HFFc6 (cell line): ENCODE measurements at regions not wholly inside any gene's neighbourhood (a gene's known extent, or its start where the extent isn't known, plus 50 kb on each side); places are given as distances from the start of the nearest gene placed in this dataset.

Source experiments
- DNase-seq: peaks from one replicate; pipeline ENCODE4 v3.0.0-alpha.2; 2018
- H3K27ac Mint-ChIP-seq: 2 replicates; pipeline ENCODE4 v1.8.0; 2020; ENCODE audit warnings: mild to moderate bottlenecking, mixed read lengths
- H3K27me3 Mint-ChIP-seq: 2 replicates; pipeline ENCODE4 v1.8.0; 2021; ENCODE audit warnings: mild to moderate bottlenecking, moderate library complexity, mixed read lengths; ENCODE audit not compliant: insufficient read depth
- H3K36me3 Mint-ChIP-seq: 2 replicates; pipeline ENCODE4 v1.8.0; 2021; ENCODE audit warnings: low read depth, mixed read lengths
- H3K4me1 Mint-ChIP-seq: 2 replicates; pipeline ENCODE4 v1.8.0; 2020; ENCODE audit warnings: low read depth, mixed read lengths
- H3K4me3 Mint-ChIP-seq: 2 replicates; pipeline ENCODE4 v1.8.0; 2020; ENCODE audit warnings: mild to moderate bottlenecking, moderate library complexity, mixed read lengths
- H3K9me3 Mint-ChIP-seq: 2 replicates; pipeline ENCODE4 v1.8.0; 2020; ENCODE audit warnings: mild to moderate bottlenecking, mixed read lengths
- TF ChIP-seq, protein P1 (sequence below): fragments of 200-600 bp; sonication (generic); IDR thresholded peaks from 2 replicates; pipeline ENCODE4 v1.5.0; 2021; ENCODE audit warnings: antibody characterized with exemption, mild to moderate bottlenecking

DNA sequence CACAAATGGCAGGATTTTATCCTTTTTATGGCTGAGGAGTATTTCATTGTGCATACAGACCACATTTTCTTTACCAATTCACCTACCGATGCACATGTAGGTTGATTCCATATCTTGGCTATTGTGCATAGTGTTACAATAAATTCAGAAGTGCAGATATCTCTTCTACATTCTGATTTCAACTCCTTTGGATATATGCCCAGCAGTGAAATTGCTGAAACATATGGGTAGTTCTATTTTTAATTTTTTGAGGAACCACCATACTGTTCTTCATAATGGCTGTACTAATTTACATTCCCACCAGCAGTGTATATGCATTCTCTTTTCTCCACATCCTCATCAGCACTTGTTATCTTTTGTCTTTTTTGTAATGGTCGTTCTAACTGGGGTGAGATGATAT lies 1290.3 kb downstream of the XPNPEP1 start:
- Mint-ChIP-seq H3K4me1 (no peaks in the 10 kb centered on the region; the same call in 1 of the 2 replicates), H3K9me3 (peaks cover 12% of the 10 kb centered on the region), H3K27me3 (no peaks in the 10 kb centered on the region), H3K4me3 (no peak overlapping the region), H3K27ac (no peak overlapping the region), H3K36me3 (0 out of 2 replicates have a peak, but pooled peaks cover 5% of the 10 kb centered on the region)
- TF ChIP-seq, protein P1, sequence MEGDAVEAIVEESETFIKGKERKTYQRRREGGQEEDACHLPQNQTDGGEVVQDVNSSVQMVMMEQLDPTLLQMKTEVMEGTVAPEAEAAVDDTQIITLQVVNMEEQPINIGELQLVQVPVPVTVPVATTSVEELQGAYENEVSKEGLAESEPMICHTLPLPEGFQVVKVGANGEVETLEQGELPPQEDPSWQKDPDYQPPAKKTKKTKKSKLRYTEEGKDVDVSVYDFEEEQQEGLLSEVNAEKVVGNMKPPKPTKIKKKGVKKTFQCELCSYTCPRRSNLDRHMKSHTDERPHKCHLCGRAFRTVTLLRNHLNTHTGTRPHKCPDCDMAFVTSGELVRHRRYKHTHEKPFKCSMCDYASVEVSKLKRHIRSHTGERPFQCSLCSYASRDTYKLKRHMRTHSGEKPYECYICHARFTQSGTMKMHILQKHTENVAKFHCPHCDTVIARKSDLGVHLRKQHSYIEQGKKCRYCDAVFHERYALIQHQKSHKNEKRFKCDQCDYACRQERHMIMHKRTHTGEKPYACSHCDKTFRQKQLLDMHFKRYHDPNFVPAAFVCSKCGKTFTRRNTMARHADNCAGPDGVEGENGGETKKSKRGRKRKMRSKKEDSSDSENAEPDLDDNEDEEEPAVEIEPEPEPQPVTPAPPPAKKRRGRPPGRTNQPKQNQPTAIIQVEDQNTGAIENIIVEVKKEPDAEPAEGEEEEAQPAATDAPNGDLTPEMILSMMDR = no peak
- DNase-seq = no peak

DNA sequence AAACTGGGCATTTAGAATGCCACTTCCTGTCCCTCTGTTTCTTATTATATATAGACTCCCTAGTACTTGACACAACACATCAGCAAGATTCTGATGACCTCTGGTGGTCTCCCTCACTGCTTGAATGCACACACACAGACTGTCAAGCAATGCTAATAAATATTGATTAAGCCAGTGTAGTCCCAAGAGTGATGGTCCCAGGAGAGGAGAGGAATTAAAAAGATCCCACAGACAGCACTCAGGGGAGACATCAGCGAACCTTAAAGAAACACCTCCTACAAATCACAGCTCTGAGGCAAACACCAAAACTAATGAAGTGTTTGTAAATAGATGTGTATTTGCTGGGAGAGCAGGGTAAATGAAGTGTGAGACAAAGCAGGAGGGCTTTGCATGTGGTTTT lies 1291.2 kb downstream of the XPNPEP1 start:
- no peak overlapping the region for H3K27ac Mint-ChIP-seq
- no peaks in the 10 kb centered on the region for H3K27me3 Mint-ChIP-seq
- TF ChIP-seq, protein P1 = no peak
- no peaks in the 10 kb centered on the region; the same call in 1 of the 2 replicates for H3K4me1 Mint-ChIP-seq
- DNase-seq = no peak
- H3K36me3 Mint-ChIP-seq = 0 out of 2 replicates have a peak, but pooled peaks cover under 1% of the 10 kb centered on the region
- H3K9me3 Mint-ChIP-seq = peaks cover 5% of the 10 kb centered on the region
- no peak overlapping the region for H3K4me3 Mint-ChIP-seq

DNA sequence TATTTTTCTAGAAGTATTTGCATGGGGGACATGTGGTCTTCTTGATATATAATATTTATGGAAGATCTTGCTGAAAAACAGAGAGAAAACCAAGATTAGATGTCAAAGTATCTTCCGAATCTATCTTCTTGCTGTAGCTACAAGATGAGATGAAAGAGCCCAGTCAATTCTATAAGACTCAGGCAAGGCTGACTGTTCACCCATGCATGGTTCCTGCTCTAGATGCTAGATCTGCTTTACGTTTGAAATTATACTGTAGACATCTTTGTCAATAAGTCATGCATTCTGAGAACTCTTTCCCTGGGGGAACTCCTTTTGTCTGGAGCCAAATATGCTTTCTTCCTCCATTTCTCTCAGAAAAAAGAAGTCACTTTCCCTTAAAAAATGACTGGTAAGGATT lies 1292.0 kb downstream of the XPNPEP1 start:
- Mint-ChIP-seq H3K9me3 (peaks cover 4% of the 10 kb centered on the region), H3K36me3 (no peaks in the 10 kb centered on the region), H3K27ac (no peak overlapping the region), H3K27me3 (no peaks in the 10 kb centered on the region; the same call in 1 of the 2 replicates), H3K4me3 (no peak overlapping the region), H3K4me1 (no peaks in the 10 kb centered on the region; the same call in 1 of the 2 replicates)
- no peak for DNase-seq
- TF ChIP-seq, protein P1 = no peak

DNA sequence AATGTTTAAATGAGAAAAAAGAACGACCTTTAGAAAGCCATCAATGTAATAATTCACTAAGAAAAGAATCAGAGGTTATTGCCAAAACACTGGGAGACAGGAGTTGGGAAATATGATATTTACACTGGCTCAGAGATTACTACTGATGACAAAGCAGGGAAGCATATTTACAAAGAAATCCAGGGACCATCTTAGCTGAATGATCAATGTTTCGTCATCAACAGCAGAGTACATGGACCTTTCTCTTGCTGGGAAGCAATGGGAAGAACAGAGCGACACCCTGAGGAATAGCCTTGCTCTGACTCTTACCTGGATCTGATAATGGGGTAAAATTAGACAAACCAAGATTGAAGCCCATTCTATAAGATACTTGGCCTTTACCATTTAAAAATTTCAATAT lies 1293.5 kb downstream of the XPNPEP1 start:
- TF ChIP-seq, protein P1 = no peak; the same call in 1 of the 2 replicates
- Mint-ChIP-seq H3K27me3 (no peaks in the 10 kb centered on the region; the same call in 1 of the 2 replicates), H3K9me3 (peaks cover 8% of the 10 kb centered on the region), H3K4me3 (no peak overlapping the region), H3K36me3 (no peaks in the 10 kb centered on the region), H3K27ac (no peak overlapping the region), H3K4me1 (peaks cover 4% of the 10 kb centered on the region; the same call in 1 of the 2 replicates)
- no peak for DNase-seq

DNA sequence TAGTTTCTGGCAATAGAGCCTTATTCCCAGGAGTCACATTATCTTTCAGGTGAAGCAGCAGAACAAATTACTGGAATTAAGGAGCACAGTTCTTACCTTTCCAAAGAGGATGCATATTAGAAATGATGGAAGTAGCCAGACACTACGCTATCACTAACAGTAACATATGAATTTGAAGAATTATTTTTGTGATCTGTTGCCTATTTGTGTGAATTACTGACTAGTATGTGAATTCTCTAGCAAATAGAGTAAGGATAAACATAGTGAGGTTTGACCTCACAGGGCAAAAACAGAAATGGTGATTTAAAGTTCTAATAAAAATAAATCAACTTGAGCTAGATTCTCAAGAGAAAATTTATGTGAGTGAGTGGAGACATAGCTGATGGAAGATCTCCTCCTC lies 1299.3 kb downstream of the XPNPEP1 start:
- DNase-seq = no peak
- Mint-ChIP-seq H3K27ac (no peak overlapping the region), H3K27me3 (no peaks in the 10 kb centered on the region; the same call in 1 of the 2 replicates), H3K4me1 (peaks cover 4% of the 10 kb centered on the region; the same call in 1 of the 2 replicates), H3K4me3 (no peak overlapping the region), H3K9me3 (peaks cover 11% of the 10 kb centered on the region), H3K36me3 (no peaks in the 10 kb centered on the region)
- TF ChIP-seq, protein P1 = no peak
